OCI-M2 (cell line): ENCODE measurements at regions not wholly inside any gene's neighbourhood (a gene's known extent, or its start where the extent isn't known, plus 50 kb on each side); places are given as distances from the start of the nearest gene placed in this dataset.
A peak's percentile ranks its signal among the peaks of the same experiment; 100 is the strongest.

Experiments used
- DNase-seq: peaks from one replicate; lab custom pipeline; 2025; ENCODE audit not compliant: unreplicated experiment; lab: John Stamatoyannopoulos, UW

- no peak for DNase-seq
These were observed 658.7 kb downstream of the SLITRK1 start for GRCh38 chr13:83223546-83223945.

- DNase-seq, result no peak
These were observed 660.4 kb downstream of the SLITRK1 start for GRCh38 chr13:83221813-83222241.

- no peak for DNase-seq
These were observed 661.0 kb downstream of the SLITRK1 start for GRCh38 chr13:83221256-83221655.

- DNase-seq, result no peak
These were observed 662.0 kb downstream of the SLITRK1 start for GRCh38 chr13:83220241-83220640.

- DNase-seq, result no peak
These were observed 662.4 kb downstream of the SLITRK1 start for GRCh38 chr13:83219832-83220231.

- no peak for DNase-seq
These were observed 665.6 kb downstream of the SLITRK1 start for GRCh38 chr13:83216479-83217245.

GRCh38 chr13:83215627-83216026, 666.6 kb downstream of the SLITRK1 start:
- no peak for DNase-seq

GRCh38 chr13:83214452-83214851, 667.8 kb downstream of the SLITRK1 start:
- no peak for DNase-seq

GRCh38 chr13:83211301-83211700, 671.0 kb downstream of the SLITRK1 start:
- DNase-seq, result no peak

GRCh38 chr13:83204886-83205285, 677.4 kb downstream of the SLITRK1 start:
- DNase-seq, result no peak

- DNase-seq, result no peak
These were observed 680.8 kb downstream of the SLITRK1 start for GRCh38 chr13:83201506-83201905.

- DNase-seq, result no peak
These were observed 685.0 kb downstream of the SLITRK1 start for GRCh38 chr13:83197316-83197715.

- DNase-seq, result peak; percentile 68
These were observed 692.3 kb downstream of the SLITRK1 start for GRCh38 chr13:83190020-83190419.

- no peak for DNase-seq
These were observed 697.5 kb downstream of the SLITRK1 start for GRCh38 chr13:83184819-83185218.

- DNase-seq, result no peak
These were observed 698.2 kb downstream of the SLITRK1 start for GRCh38 chr13:83184150-83184475.

- no peak for DNase-seq
These were observed 698.7 kb downstream of the SLITRK1 start for GRCh38 chr13:83183439-83184149.

GRCh38 chr13:83182845-83183244, 699.4 kb downstream of the SLITRK1 start:
- no peak for DNase-seq

- no peak for DNase-seq
These were observed 704.3 kb downstream of the SLITRK1 start for GRCh38 chr13:83178008-83178407.

- no peak for DNase-seq
These were observed 713.7 kb downstream of the SLITRK1 start for GRCh38 chr13:83168590-83168989.

- DNase-seq, result no peak
These were observed 715.1 kb downstream of the SLITRK1 start for GRCh38 chr13:83167203-83167602.

GRCh38 chr13:83166550-83166949, 715.7 kb downstream of the SLITRK1 start:
- DNase-seq, result no peak

- no peak for DNase-seq
These were observed 719.8 kb downstream of the SLITRK1 start for GRCh38 chr13:83162493-83162892.

- DNase-seq, result no peak
These were observed 728.4 kb downstream of the SLITRK1 start for GRCh38 chr13:83153848-83154247.
